Vagina (tissue), 2 donors: ENCODE measurements at regions not wholly inside any gene's neighbourhood (a gene's known extent, or its start where the extent isn't known, plus 50 kb on each side); places are given as distances from the start of the nearest gene placed in this dataset.

Source experiments
- DNase-seq, 2 donors: peaks; one replicate each; pipeline ENCODE4 v3.0.0-alpha.2; 2017; ENCODE audit errors: extremely low spot score in 2 of 2
- H3K27ac ChIP-seq: fragments of 200-600 bp; sonication (generic); one replicate; pipeline ENCODE4 v1.5.1; 2019
- H3K27me3 ChIP-seq: fragments of 200-600 bp; sonication (generic); one replicate; pipeline ENCODE4 v1.5.1; 2019
- H3K36me3 ChIP-seq, 2 donors: fragments of 200-600 bp; sonication (generic); one replicate each; pipeline ENCODE4 v1.5.1; 2017 to 2019
- H3K4me1 ChIP-seq: fragments of 200-600 bp; sonication (generic); one replicate; pipeline ENCODE4 v1.5.1; 2019
- H3K4me3 ChIP-seq, 2 donors: fragments of 200-600 bp; sonication (generic); 1 replicate in 1 of 2; 2 replicates in 1 of 2; pipeline ENCODE4 v1.5.1; 2016 to 2019
- H3K9me3 ChIP-seq: fragments of 200-600 bp; sonication (generic); one replicate; pipeline ENCODE4 v1.5.1; 2019
- POLR2A ChIP-seq, 2 donors: fragments of 450-650 bp; IDR thresholded peaks; one replicate each; pipeline ENCODE4 v1.6.1; 2017; ENCODE audit warnings: antibody characterized with exemption in 2 of 2, mild to moderate bottlenecking in 2 of 2, moderate library complexity in 2 of 2
- POLR2AphosphoS5 ChIP-seq, 2 donors: sonication (generic); formaldehyde crosslinking; IDR thresholded peaks; one replicate each; pipeline ENCODE4 v1.9.0; 2017; ENCODE audit warnings: antibody characterized with exemption in 2 of 2, mild to moderate bottlenecking in 2 of 2, low read depth in 1 of 2; ENCODE audit not compliant: insufficient read depth in 1 of 2
- intact Hi-C: fragments of 100-400 bp; cut with DNase I; formaldehyde crosslinking; loops from one replicate; pipeline ENCODE4 v1.15.1; 2023
- TF ChIP-seq, protein P1 (sequence below), 3 experiments: fragments of 450-650 bp in 2 of 3; fragments of 200-600 bp in 1 of 3; sonication (generic) in 1 of 3; IDR thresholded peaks; one replicate each; pipeline ENCODE4 v1.5.1; 2017 to 2019; ENCODE audit warnings: antibody characterized with exemption in 3 of 3, mild to moderate bottlenecking in 2 of 3, moderate library complexity in 2 of 3

DNA sequence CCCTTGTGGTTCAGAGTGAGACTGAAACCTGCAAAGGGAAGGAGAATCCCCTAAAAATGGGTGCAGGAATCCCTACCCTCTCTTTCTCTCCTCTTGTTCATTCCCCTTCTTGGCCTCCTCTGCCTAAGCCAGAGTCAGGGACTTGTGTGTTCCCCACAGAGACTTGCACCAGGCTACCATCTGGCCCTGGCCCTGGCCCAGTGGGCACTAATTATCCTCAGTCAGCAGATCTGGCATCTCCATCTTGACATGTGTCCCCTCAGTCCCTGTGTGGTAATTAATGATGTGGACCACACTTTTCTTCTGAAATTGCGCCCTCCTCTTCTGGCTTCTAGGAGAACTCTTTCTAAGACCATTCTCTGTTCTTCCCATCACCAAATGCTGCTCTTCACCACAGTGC, 354.4 kb downstream of the SETD4 start:
- H3K4me3 ChIP-seq, result no peak overlapping the region
- no peaks in the 10 kb centered on the region for H3K4me1 ChIP-seq
- no peak overlapping the region for H3K27ac ChIP-seq
- TF ChIP-seq, protein P1, sequence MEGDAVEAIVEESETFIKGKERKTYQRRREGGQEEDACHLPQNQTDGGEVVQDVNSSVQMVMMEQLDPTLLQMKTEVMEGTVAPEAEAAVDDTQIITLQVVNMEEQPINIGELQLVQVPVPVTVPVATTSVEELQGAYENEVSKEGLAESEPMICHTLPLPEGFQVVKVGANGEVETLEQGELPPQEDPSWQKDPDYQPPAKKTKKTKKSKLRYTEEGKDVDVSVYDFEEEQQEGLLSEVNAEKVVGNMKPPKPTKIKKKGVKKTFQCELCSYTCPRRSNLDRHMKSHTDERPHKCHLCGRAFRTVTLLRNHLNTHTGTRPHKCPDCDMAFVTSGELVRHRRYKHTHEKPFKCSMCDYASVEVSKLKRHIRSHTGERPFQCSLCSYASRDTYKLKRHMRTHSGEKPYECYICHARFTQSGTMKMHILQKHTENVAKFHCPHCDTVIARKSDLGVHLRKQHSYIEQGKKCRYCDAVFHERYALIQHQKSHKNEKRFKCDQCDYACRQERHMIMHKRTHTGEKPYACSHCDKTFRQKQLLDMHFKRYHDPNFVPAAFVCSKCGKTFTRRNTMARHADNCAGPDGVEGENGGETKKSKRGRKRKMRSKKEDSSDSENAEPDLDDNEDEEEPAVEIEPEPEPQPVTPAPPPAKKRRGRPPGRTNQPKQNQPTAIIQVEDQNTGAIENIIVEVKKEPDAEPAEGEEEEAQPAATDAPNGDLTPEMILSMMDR (IDR thresholded peaks at IDR 0.05), result no peak
- TF ChIP-seq POLR2AphosphoS5 (IDR thresholded peaks at IDR 0.05; ENCODE audit: insufficient read depth in 1 of 2, low read depth in 1 of 2) (no peak), POLR2A (IDR thresholded peaks at IDR 0.05) (no peak)
- H3K9me3 ChIP-seq, result no peaks in the 10 kb centered on the region
- no peaks in the 10 kb centered on the region for H3K36me3 ChIP-seq
- DNase-seq, result no peak
- no peaks in the 10 kb centered on the region for H3K27me3 ChIP-seq
- intact Hi-C loops, result no loop called here

DNA sequence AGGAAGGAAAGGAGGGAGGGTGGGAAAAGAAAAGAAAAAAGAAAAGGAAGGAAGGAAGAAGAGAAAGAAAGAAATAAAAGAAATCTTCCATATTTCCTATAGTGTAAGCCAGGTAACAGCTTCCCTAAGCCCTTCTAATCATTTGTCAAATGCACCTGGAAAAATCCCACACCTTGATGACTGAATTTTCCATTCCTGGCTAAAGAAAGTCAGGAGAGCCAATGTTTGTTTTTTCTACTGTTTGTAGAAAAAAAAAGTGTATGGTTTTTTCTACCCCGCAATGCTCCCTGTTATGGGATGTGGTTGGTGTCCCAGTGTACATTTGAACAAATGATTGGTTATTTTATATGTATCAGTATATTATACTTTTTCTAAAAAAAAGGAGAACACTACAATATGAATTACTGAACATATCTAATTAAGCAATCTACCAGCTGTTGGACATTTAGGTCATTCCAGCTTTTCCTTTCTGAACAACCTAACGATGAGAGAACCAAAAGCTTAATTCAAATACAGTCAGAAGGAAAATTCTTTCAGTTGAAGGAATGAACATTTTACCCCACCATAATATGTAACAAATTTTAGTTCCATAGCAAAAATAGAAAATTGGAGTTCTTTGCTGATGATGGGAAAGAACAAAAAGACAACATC, 355.0 kb downstream of the SETD4 start:
- Histone ChIP-seq H3K27me3 (no peaks in the 10 kb centered on the region), H3K27ac (no peak overlapping the region), H3K36me3 (no peaks in the 10 kb centered on the region), H3K4me1 (no peaks in the 10 kb centered on the region), H3K4me3 (no peak overlapping the region), H3K9me3 (no peaks in the 10 kb centered on the region)
- DNase-seq, result no peak
- TF ChIP-seq, protein P1 (IDR thresholded peaks at IDR 0.05), result no peak
- no peak for TF ChIP-seq POLR2A (IDR thresholded peaks at IDR 0.05)
- no peak for TF ChIP-seq POLR2AphosphoS5 (IDR thresholded peaks at IDR 0.05; ENCODE audit: insufficient read depth in 1 of 2, low read depth in 1 of 2)
- intact Hi-C loops, result no loop called here

DNA sequence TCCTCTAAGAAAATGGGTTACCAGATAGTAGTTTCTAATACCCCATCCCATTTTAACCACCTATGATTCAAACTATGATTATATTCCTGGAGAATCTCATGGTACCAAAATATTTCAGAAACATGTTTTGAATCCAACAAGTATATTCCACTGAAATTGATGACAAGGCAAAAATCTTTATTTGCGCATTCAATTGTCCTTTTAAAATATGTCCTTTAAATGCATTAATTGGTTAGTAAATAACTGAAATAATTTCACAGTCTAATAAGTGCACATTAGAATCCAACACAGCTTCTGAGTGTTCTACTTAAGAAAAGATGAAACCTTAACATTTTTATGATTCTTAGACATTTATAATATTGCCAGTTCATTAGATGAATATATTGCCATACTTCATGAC, 356.6 kb downstream of the SETD4 start:
- TF ChIP-seq POLR2A (IDR thresholded peaks at IDR 0.05) (no peak), POLR2AphosphoS5 (IDR thresholded peaks at IDR 0.05; ENCODE audit: insufficient read depth in 1 of 2, low read depth in 1 of 2) (no peak)
- TF ChIP-seq, protein P1 (IDR thresholded peaks at IDR 0.05), result no peak
- Histone ChIP-seq H3K27me3 (no peaks in the 10 kb centered on the region), H3K36me3 (no peaks in the 10 kb centered on the region), H3K4me1 (no peaks in the 10 kb centered on the region), H3K27ac (no peak overlapping the region), H3K9me3 (no peaks in the 10 kb centered on the region), H3K4me3 (no peak overlapping the region)
- intact Hi-C loops, result no loop called here
- no peak for DNase-seq

DNA sequence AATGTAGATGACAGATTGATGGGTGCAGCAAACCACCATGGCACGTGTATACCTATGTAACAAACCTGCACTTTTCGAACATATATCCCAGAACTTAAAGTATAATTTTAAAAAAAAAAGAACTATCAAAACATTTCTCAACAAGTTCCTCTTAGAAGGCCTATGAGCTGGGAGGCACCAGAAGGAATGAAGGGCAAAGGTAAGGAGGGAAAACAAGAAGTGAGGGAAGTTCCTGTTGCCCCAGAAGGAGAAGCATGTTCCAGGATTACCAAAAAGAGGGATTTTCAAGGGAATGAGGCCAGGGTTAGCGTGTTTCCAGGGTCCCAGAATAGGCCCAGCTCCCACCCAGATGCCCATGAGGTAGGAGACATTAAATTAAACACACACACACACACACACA, 361.0 kb downstream of the SETD4 start:
- H3K27me3 ChIP-seq, result no peaks in the 10 kb centered on the region
- intact Hi-C loops, result no loop called here
- TF ChIP-seq POLR2A (IDR thresholded peaks at IDR 0.05), result no peak
- TF ChIP-seq POLR2AphosphoS5 (IDR thresholded peaks at IDR 0.05; ENCODE audit: insufficient read depth in 1 of 2, low read depth in 1 of 2), result no peak
- TF ChIP-seq, protein P1 (IDR thresholded peaks at IDR 0.05), result no peak

DNA sequence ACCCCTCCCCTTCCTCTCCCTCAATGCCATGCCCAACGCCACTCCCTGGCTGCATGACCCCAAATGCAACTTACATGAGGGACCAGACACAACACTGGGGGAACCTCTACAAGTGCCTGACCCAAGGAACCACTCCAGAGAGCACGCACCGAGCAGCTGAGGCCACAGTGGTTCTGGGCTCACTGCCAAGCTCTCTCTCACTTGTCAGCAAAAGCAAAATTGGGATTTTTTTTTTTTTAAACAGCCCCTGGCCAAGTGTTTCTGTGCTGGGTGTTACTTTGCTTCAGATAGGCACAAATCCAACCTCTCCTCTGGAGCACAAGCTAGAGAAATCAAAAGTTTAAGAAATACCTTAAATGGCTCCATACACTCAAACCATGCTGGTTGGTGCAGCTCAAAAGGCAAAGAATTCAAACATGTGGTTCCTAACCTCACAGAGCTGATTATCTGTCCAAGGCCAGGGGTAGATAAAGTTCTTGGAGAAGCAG, 363.0 kb downstream of the SETD4 start:
- H3K9me3 ChIP-seq, result no peaks in the 10 kb centered on the region
- no peak for DNase-seq
- H3K36me3 ChIP-seq, result no peaks in the 10 kb centered on the region
- no peak overlapping the region for H3K27ac ChIP-seq
- TF ChIP-seq, protein P1 (IDR thresholded peaks at IDR 0.05), result no peak
- TF ChIP-seq POLR2AphosphoS5 (IDR thresholded peaks at IDR 0.05; ENCODE audit: insufficient read depth in 1 of 2, low read depth in 1 of 2) (no peak), POLR2A (IDR thresholded peaks at IDR 0.05) (no peak)
- H3K4me1 ChIP-seq, result no peaks in the 10 kb centered on the region
- no peaks in the 10 kb centered on the region for H3K27me3 ChIP-seq
- intact Hi-C loops, result no loop called here
- H3K4me3 ChIP-seq, result no peak overlapping the region

More for the DNA sequence above, 361.0 kb downstream of the SETD4 start:
- no peak for DNase-seq
- Histone ChIP-seq H3K27ac (no peak overlapping the region), H3K9me3 (no peaks in the 10 kb centered on the region), H3K4me3 (no peak overlapping the region), H3K36me3 (no peaks in the 10 kb centered on the region), H3K4me1 (no peaks in the 10 kb centered on the region)
